HG03439 (cell line): ENCODE measurements at regions not wholly inside any gene's neighbourhood (a gene's known extent, or its start where the extent isn't known, plus 50 kb on each side); places are given as distances from the start of the nearest gene placed in this dataset.

ENCODE experiments used
- ATAC-seq: cut with Tn5 transposase; IDR thresholded peaks from one replicate; pipeline ENCODE4 v1.9.1; 2021; ENCODE audit warnings: mild to moderate bottlenecking, moderate library complexity; ENCODE audit not compliant: unreplicated experiment

DNA sequence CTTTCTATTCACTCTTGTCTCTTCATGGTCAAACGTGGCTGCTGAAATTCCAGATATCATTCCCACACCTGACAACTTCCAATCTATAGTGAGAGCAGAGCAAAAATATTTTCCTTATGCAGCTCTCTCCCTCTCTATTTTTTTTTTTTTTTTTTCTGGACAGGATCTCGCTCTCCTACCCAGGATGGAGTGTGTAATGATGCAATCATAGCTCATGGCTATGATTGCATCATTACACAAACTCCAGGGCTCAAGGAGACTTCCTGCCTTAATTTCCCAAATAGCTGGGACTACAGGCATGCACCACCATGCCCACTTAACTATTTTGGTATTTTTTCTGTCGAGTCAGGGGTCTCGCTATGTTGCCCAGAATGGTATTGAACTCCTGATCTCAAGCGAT, 1398.9 kb downstream of the AACS start:
- no peak for ATAC-seq

GRCh38 chr12:126469211-126469610, 1404.0 kb downstream of the AACS start:
- no peak for ATAC-seq

- ATAC-seq, result no peak
Measured at GRCh38 chr12:126474703-126475102, 1409.5 kb downstream of the AACS start.

- ATAC-seq, result no peak
Measured at GRCh38 chr12:126480451-126480850, 1415.2 kb downstream of the AACS start.

GRCh38 chr12:126481688-126482087, 1416.5 kb downstream of the AACS start:
- ATAC-seq, result no peak

DNA sequence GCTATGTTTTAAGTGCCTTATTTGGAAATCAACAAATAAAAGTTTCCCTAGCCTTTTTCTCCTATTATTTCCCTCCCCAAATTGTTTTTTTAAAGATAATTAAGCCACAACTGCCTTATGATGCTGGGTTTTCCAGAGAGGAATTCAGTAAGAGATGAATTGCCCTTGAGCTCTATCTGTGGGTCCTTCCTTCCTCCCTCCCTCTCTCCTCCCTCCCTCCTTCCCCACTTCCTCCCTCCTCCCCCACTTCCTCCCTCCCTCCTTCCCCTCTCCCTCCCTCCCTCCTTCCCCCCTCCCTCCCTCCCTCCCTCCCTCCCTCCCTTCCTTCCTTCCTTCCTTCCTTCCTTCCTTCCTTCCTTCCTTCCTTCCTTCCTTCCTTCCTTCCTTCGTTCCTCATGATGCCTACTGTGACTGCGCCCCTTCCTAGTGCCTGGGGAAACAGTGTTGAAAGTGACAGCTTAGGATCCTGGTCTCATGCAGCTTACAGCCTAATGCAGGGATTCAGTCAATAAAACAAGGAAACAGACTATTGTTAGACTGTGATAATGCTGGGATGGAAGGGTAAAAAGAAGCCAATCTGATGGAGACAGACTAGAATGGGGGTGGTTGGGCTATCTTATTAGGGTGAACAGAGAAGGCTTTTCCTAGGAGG, 1417.1 kb downstream of the AACS start:
- ATAC-seq, result no peak

GRCh38 chr12:126483145-126484068, 1418.2 kb downstream of the AACS start:
- ATAC-seq, result no peak

DNA sequence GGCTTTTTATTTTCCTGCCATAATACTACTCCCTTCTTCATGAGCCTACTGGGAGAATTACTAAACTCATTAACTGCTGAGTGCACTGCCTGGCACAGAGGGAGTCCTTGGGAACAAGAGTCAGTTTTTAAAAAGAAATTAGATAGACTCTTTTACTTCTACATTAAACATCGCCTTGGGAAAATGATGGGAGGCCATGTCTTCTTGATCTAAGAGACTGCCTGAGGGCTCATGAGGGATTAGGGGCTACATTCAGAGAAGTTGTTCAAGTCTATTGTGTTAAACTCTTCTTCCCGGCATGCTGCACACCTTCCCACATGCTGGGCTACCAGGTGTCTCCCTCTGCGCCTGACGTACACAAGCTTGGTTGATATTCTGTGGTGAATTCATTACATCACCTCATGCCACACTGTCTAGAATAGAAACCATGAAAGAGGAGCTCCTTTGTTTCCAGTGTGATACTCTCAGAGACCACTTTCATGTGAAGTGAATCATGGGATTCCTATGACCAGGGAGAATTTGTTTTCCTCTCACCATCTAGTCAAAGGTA, 1422.3 kb downstream of the AACS start:
- ATAC-seq, result no peak

DNA sequence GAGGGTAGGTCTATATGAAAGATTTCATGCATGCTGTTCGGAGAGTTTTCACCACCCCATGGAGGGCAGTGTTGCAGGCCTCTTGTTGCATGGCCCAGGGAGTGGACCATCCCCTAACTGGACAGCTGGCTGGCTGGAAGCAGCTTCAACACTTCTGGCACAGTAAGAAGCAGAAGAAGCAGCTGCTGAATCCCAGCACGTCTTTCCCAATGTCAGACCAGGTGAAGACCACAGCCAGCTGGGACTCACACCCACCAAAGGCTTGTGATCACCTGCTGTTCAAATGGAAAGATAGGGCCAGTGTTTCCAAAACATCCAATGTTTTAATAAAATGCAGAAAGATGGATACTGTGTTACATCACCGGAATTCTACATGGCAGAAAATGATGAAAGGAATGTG, 1423.6 kb downstream of the AACS start:
- ATAC-seq, result no peak

DNA sequence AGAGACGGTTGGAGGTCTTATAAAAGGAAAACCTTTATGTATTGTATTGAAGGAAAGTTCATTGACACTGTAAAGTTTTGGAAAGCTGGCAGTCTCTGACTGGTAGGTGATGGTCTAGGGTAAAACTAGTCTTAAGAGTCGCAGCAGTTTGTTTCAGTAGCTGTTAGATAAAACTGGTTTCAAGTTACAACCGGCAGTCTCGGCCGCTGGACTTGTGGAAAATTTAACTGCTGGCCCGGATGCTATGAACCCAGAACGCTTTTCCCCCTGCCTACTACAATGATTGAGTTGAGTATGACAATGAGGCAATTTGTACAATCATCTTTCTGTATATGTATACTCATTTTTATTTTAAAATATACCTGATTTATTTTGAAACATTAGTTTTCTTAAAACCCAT, 1426.9 kb downstream of the AACS start:
- ATAC-seq, result no peak

DNA sequence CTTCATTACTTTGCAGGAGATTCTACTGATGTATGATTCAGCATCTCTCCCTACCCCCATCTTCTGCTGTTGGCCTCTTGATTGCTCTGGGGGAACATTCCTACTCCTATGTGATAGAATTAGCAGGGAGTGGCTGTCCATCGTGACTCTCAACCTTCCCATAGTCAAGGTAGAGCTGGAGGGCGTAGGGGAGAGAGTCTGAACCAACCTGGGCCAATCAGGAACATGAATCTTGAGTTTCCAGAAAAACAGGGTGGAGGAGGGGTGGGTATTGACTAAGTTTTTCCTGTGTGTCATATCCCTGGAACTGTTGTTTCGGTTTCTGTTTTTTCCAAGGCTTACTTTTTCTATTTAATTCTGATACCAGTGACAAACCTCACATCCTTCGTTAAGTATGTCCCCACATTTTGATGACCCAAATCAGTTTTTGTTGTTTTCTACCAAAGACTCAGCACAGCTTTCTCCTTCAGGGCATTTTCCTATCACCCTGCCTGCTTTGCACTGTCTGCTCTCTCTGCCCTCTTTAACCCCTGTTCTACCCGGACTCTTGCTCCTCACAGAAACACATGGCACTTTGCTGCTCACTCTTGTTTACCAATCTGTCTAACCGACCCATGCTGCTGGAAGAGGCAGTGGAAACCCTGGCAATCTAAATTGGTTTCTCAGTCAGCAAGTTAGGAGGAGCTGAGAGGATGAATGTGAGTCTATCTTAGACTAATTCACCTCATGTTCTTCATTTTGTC, 1428.3 kb downstream of the AACS start:
- ATAC-seq, result no peak

- no peak for ATAC-seq
Measured at GRCh38 chr12:126496201-126496600, 1431.0 kb downstream of the AACS start.

GRCh38 chr12:126506426-126507182, 1441.4 kb downstream of the AACS start:
- no peak for ATAC-seq

DNA sequence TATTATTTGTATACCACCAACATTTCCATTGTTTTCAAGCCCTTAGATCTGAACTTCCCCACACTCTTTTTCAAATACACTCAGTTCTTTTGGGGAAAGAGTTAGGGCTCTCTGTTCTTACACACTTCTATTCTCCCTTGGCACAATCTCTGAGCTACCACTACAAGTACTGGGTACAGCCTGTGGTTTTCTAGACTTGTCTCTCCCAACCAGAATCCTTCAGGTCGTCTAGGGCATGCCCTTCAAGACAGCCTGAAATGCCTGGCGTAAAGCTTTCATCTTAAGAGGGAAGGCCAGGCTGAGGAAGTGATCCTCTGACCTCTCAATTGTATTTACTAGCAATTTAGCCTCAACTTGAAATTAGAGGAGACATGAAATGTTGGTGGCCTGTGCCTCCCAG, 1442.0 kb downstream of the AACS start:
- ATAC-seq, result no peak

DNA sequence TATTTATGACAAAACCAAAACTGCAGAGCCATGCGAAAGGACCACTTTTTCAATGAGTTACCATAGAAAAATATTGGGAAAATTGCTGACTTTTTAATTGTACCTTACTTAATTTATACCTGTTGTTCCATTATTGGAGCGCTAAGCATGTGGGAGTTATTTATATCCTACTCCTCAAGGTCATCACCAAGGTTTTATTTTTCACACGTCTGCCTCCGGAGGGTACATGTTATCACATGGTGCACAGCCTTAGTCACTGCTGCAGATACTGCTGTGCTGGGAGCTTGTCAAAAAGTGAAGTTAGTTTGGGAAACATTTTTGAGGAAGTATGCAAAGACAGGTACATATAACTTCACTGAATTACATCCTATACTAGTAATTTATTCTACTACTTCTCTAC, 1444.3 kb downstream of the AACS start:
- ATAC-seq, result no peak

GRCh38 chr12:126510630-126511029, 1445.4 kb downstream of the AACS start:
- no peak for ATAC-seq

GRCh38 chr12:126512916-126513913, 1448.0 kb downstream of the AACS start:
- no peak for ATAC-seq

GRCh38 chr12:126518596-126519200, 1453.5 kb downstream of the AACS start:
- ATAC-seq, result no peak

DNA sequence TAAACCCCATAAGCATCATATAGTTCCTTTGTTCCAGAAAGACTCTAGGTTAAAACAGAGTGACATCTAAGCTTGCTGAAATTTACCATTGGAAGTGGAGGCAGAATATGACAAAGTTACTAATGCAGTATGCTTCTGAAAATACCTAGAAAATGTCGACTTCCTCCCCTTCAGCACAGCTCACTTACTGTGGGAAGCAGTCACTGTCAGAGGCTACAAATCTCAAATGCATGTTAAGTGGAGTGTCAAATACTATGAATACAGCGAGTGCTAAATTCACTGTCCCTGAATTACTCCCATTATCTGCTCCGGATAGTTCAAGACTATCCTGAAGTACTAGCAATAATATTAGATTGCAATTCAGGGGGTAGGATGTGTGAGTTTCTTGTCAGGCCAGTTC, 1454.6 kb downstream of the AACS start:
- ATAC-seq, result no peak
